HG03108 (cell line): ENCODE measurements at regions not wholly inside any gene's neighbourhood (a gene's known extent, or its start where the extent isn't known, plus 50 kb on each side); places are given as distances from the start of the nearest gene placed in this dataset.

Source experiments
- ATAC-seq: cut with Tn5 transposase; IDR thresholded peaks from one replicate; pipeline ENCODE4 v1.9.1; 2021; ENCODE audit warnings: moderate library complexity; ENCODE audit not compliant: unreplicated experiment

DNA sequence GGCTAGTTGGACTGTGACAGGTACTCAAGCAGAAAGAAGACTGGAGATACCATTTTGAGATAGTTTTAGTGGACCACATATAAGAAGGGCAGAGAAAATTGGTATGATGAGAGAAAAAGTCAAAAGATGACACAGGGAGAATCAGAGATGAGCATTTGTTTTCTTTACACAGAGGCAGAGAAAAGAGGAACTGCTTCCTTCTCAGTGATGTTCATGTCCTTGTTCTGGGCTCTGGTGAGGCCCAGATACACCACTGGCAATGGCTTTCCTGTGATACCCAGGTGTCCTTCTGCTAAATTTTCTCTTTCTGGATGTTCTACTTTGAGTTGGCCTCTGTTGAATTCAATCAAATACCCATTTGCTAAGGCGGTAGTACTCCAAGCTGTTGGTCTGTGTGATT, 1782.7 kb upstream of the SEL1L start:
- ATAC-seq: no peak

DNA sequence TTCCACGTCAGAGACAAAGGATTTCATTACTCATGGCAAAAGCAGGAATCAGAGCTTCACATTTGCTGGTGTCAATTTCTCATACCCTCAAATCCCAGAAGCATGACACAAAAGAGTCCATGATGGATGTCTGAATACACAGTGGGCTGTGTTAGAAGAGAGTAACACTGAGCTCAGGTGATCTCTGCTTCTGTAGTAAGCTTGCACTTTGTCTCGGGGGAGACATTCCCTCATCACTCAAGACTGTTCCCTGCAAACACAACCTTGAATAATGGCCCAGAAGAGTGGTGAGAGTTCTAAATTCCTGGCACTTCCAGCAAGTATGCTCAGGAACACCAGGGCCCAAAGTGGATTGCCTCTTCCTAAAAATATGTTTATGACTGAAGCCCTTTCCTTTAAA, 1787.2 kb upstream of the SEL1L start:
- ATAC-seq: no peak

DNA sequence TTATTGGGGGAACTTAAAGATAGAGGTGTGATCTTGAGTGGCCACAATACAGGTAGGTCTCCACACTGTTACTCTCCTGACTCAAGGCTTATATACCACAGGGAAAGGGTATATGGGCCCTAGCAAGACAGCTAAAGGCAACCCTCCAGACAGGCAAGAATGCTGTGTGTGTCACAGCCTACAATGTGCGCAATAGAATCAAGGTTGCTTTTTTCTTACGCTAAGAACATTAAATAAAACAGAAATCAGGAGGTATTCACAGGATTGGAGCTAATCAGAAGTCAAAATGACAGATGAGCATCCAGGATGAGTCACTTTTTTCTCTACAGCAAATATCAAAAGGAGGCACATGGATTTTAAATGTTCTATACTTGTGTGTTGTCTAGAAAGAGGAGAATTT, 1797.9 kb upstream of the SEL1L start:
- ATAC-seq: no peak

DNA sequence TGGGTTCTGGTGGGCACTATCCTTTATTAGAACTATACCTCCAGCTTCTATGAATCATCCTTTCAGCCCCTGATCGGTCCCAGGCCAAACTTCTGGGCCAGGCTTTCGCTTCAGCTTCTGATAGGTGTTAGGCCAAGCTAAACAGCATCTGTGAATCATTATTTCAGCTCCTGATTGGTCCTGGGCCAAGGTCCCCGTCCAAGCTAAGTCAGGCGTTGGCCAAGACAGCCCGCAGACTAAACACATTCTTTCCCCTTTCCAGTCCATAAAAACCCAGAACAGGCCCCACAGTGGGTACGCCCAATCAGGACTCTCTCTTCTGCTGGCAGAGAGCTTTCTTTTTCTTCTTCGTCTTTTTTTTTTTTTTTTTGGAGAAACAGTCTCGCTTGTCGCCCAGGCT, 1808.9 kb upstream of the SEL1L start:
- no peak for ATAC-seq

DNA sequence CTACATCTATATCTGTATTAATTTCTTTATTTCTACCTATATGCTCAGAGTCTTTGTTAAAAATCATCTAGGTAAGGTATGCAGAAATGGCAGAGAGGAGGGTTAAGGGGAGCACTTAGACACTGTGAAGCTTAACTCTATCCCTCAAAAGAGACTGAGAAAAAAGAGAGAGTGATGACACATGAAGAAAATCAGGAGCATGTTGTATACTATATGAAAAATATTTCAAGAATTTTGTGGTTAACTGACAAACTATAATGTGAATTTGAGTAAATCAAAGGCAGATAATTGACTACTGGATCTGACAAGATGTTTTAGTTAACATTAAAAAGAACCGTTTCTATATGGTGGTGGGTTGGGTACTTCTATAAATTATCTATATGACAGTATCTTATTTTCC, 1814.2 kb upstream of the SEL1L start:
- no peak for ATAC-seq

DNA sequence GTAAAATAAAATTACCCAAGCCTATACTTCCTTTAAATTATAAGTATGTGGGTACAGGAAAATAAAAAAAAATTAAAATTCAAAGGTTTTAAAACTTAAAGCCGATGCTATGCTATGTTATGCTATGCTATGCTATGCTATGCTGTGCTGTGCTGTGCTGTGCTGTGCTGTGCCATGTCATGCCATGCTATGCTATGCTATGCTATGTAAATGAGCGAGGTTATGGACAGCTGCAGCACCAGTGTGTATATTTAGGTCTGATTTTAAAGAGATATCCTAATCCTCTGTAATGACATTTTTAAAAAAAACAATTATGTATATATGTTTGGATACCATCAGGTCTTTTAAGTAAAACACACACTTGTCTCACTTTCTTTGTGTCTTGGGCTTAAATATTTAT, 1822.0 kb upstream of the SEL1L start:
- ATAC-seq: no peak

DNA sequence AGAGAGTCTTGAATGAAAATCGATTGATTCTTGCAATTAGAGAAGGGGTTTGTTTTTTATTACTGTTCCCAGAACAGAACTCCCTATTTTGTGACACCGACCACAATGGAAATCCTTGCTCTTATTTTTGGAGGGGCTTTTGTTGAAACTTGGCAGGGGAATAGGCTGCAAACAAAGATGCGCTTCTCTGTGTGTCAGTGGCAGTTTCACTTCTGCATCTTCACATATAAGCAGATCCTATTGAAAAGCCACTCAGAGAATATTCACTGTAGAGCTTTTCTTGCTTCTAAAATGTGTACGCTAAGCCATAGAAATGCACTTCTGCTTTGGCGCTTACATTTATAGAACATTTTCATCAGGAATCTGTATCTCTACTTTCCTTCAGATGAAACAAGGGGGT, 1822.4 kb upstream of the SEL1L start:
- ATAC-seq: no peak

DNA sequence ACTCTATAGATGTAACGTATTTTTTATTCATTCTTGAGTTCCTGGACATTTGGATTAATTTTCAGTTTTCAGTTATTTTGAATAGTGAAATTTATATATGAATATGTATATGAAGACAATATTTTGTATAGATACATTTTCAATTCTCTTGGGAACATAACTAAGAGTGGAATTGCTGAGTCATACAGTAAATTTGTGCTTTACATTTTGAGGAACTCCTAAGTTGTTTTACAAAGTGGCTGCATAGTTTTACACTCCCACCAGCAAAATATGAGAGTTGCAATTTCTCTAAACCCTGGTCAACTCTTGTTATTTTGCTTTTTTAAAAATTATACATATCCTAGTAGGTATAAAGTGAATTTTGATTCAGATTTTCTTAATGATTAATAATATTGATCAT, 1838.6 kb upstream of the SEL1L start:
- no peak for ATAC-seq

DNA sequence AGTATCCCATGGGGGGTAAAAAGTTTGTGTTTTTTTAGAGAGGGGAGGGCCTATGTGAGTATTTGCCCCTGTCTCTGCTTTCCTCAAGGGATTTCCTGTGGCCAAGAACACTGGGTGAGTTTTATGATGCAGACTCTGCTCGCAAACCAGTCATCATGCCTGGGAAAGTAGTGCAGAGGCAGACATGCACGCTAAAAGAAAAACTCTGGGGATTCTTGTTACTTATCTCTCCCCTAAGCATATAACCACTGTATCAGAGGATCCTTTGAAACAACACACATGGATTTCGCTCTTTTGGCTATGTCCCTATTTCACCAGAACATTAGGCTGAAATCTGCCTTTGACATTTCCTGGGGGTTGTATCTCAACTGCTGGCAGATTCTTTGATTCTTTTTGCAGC, 1845.8 kb upstream of the SEL1L start:
- no peak for ATAC-seq

DNA sequence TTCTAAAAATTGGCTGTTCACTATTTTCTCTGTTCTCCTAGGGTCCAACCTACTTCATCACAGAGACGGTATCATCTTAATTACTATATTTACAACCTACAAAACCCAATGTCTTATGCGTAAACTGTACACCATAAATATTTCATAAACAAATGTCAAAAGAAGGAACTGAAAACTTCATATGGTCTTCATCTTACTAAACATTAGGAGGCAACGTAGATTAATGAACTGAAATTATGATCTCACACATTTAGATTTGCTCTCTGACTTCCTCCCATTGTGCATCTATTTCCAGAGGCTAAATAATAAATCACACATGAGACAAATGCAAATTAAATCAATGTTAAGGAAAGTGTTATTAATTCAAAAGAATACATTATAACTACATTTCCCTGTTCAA, 1850.6 kb upstream of the SEL1L start:
- no peak for ATAC-seq

DNA sequence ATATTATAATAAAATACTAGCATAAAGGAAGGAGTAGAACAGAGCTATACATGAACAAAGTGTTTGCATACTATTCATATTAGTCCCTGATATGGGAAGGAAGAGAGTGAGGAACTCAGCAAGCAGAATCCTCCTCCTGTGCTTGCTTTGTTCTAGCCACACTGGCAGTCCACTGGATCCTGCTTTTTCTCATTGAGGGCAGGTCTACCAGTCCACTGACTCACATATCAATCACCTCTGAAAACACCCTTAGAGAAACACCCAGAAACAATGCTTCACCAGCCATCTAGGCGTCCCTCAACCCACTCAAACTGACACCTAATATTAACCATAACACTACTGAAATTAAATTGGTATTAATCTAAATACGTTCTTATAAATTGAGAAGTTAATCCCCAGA, 1861.7 kb upstream of the SEL1L start:
- ATAC-seq: no peak

DNA sequence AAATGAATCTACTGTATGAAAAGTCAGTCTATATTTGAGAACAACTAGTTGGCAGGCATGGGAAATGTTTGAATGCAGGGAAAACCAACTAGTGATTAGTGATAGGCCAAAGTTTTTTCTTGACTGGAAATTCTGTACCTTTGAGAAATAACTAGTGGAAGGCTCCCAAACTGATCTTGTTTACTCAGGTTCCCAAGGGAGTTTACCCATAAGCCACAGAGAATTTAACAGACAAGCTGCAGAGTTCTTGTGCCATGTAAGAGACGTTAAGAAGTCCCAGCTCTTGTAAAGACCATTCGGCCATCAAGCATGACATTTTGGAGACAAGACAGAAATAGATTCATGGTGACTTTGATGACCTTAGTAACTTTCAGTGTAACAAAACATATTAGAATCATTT, 1882.8 kb upstream of the SEL1L start:
- no peak for ATAC-seq

DNA sequence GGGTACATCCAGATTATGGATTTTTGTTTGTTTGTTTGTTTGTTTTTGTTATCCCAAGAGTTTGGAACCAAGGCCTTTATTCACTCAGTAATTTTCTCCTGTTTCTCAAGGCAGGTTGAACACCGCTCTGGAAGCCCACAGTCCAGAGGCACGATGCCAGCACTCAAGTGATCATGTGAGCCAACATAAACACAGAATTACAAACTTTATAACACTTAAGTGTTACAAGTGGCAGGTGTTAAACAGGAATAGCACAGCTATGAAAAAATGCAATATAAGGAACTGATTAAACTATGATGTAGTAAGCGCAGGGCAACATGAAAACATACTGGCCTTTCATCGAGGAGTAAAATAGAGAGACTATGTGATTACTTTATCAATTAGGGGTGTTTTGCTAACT, 1885.8 kb upstream of the SEL1L start:
- ATAC-seq: no peak

DNA sequence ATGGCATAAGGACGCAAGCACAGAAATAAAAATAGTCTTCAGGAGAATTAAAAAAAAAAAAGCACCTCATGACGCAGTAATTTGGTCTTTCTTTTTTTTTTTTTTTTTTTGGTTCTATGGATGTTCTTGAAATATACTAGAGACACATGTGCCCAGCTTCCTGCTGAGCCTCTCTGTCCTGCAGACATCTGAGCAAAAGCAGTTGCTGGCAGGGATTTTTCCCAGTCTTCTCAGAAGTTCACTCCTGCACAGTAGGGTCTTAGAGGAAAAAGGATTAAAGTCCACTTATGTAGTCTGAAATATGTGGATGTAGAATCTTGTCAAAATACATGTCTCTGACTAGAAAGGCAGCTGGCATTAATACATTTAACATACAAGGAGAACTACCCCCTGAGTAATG, 1888.1 kb upstream of the SEL1L start:
- no peak for ATAC-seq

DNA sequence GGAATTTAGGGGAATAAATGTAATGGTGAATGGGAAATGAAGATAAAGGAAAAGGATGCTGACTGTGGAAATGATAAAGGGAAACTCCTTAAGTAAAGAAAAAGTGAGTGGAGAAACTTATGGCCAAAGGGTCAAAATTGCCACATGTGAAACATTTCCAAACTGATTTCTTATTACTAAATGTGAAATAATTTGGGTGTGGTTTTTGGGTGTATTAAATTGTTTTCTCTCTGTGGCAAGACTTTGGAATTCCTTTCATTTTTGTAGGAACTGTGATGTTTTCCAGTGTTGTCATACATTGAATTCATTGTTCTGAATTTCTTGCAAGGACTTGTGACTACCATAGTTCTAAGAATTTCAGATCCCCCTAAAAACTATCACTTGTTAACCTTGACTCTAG, 1891.5 kb upstream of the SEL1L start:
- ATAC-seq: no peak

DNA sequence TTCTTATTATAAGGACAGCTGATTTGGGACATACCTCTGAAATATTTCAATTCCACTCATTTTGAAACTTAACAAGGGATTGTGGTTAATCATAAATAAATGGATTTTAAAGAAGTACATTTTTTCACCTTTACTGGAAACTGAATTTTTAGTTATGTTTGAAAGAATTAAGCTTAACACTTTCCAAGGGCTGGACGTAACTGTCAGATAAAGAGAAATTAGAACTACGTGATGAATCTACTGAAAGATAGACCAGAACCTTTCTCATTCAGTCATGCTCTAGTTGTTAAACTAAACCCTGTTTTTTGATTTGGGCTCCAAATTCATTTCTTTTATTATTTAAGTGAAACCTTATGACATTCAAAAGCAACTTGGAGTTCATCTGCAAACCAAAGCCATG, 1892.1 kb upstream of the SEL1L start:
- ATAC-seq: no peak

DNA sequence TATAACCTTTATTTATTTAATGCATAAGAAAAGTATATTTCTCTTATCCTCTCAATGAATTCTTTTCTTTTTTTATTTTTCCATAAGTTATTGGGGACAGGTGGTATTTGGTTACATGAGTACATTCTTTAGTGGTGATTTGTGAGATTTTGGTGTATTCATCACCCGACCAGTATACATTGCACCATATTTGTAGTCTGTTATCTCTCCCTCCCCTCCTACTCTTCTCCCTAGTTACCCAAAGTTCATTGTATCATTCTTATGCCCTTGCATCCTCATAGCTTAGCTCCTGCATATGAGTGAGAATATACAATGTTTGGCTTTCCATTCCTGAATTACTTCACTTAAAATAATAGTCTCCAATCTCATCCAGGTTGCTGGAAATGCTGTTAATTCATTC, 1900.0 kb upstream of the SEL1L start:
- ATAC-seq: no peak

DNA sequence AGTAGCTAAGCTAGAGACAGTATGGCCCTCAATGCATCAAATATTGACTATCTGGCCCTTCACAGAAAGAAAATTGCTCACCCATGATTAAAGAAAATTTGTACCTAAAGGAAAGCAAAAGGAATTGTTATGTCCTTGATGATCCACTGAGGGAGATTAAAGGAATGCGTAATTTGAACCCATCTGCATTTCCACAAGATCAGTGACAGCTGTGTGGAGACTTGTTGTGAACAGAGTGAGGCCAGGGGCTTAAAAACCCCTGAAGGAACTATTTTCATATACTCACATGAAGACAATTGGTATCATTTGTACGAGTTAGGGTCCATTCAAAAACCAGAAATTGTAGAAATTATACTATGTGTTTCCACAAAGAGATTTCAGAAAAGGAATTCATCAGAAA, 1908.1 kb upstream of the SEL1L start:
- no peak for ATAC-seq

DNA sequence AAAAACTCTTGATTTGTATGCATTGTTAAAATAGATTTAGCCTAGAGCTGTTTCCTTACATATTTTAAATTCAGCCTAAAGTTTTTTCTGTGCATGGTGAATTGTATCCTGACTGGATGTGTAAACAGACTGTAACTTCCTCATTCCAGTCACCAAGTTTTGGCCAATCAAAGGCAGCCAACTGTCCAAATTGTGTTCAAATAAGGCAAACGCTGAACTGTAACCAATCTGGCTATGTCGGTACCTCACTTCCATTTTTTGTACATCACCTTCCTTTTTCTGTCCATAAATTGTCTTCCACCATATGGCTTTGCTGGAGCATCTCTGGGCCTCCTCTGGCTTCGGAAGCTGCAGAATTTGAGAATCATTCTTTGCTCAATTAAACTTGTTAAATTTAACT, 1921.9 kb upstream of the SEL1L start:
- no peak for ATAC-seq

DNA sequence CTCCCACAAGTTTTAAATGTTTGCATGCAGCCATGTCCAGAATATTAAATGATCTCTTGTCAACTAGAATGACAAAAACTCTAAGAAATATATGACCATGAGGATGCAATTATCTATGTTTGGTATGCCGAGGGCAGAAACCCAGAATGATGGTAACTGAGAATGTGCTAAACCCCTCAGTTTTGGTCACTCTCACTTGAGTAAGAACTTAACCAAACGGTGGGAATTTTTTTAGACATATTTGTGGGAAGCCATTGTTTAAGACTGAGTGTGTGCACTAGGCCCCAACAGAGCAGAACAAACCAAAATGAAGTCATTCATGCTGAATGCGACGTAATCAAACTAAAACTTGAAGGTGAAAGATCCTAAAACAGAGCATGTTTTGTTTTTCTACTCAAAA, 1927.9 kb upstream of the SEL1L start:
- ATAC-seq: no peak

DNA sequence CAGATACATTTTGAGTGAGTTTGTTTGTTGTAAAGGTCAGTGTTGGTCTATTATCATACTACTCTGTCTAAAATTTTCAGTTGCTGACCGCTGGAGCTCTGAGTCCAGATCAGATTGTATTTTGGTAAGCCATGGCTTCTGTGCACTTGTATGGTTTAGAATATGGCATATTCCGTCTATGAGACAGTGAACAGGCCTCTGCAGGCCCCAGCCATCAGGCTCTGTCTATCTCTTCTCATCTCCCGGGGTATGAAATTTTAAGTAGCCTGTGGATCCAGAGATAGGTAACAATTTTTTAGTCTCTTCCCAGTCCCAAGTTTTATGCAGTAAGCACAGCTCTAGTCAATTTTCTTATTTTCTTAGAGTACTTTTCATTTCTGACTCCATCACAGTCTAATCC, 1929.1 kb upstream of the SEL1L start:
- ATAC-seq: no peak

DNA sequence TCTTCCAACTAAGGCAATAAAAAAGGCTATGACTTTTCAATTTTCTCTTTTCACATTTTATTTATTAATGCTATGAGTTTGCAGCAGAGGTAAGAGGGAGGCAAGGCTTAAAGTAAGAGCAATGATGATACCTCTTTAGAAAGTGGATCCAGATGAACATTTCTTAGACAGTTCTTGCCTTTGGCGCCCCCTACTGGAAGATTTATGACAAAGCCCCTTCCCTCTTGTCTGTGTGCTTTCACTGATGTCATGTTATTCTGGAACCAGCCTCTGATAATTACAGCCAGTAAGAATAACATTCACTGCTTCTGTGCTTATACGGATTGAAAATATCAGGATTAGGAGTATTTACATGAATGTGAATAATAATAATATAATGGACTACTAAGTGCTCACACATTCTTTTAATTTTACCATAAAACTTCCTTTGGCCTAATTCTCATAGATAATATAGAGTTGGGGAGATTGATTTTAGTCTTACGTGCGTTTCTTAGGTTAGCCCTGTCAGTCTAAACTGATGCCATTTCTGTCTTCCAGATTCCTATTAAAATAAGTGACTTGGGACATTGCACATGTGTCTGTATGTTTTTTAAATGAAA, 1929.9 kb upstream of the SEL1L start:
- no peak for ATAC-seq

DNA sequence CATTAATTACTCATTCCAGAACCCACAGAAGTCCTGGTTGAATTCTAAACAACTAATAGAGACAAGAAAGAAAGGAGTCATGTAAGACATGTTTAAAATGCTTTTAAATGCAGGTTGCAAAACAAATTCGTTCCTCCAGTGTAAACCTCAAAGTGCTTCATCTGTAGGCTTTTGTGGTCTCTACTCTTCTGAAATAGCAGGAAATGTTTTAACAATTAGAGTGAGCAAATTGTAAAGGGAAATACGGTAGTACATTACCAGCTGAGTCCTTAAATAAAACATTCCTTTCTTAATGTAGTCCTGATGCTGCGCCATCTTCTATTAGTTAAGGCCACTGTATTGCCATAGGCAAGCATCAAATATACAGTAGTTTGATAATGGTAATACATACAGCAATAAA, 1934.2 kb upstream of the SEL1L start:
- no peak for ATAC-seq

DNA sequence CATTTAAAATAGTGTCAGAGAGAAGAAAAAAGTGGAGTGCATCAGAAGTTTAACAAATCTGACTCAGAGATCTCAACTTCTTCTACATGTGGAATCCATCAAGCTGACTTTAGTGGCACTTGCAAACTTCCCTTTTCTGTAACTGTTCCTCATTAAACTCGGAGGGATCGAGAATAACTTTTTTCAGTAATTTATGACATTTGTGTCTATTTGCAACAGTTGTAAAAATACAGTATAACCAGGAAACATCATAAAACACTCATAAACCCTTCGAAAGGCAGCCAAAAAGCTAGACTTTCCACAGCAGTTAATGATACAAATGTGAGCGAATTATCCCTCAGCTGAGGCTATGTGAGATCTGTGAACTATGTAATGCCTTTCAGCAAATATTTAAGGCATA, 1936.8 kb upstream of the SEL1L start:
- ATAC-seq: no peak
